ENCODE measurements at regions not wholly inside any gene's neighbourhood (a gene's known extent, or its start where the extent isn't known, plus 50 kb on each side); places are given as distances from the start of the nearest gene placed in this dataset.

- TF ChIP-seq CTCF (IDR thresholded peaks at IDR 0.05; ENCODE audit: control extremely low read depth, extremely low read depth), result no peak
- no peak overlapping the region for H3K9ac ChIP-seq (ENCODE audit: insufficient read depth in 1 of 2, low read length in 2 of 2)
- H3K27me3 ChIP-seq (ENCODE audit: control insufficient read depth in 3 of 3, insufficient read depth in 3 of 3, low read length in 2 of 3), result no peaks in the 10 kb centered on the region
- H3K27ac ChIP-seq (ENCODE audit: low read depth in 1 of 2, low read length in 1 of 2), result no peak overlapping the region
- H3K4me1 ChIP-seq (ENCODE audit: control insufficient read depth in 5 of 5, insufficient read depth in 5 of 5, low read length in 5 of 5), result no peaks in the 10 kb centered on the region
- peaks cover 0 to 2% (median 0%) of the 10 kb centered on the region in 4 donors for H3K9me3 ChIP-seq (ENCODE audit: control insufficient read depth in 4 of 4, insufficient read depth in 3 of 4, low read length in 3 of 4)
- no peak for DNase-seq
- ATAC-seq (ENCODE audit: insufficient read depth, low FRiP score), result no peak
- no peak overlapping the region for H3K4me3 ChIP-seq
- WGBS, 2 donors, result 1% methylated on average over 2 of the region's 2 CpGs
- no peaks in the 10 kb centered on the region for H3K36me3 ChIP-seq (ENCODE audit: control insufficient read depth in 4 of 4, insufficient read depth in 4 of 4, low read length in 4 of 4)
Measured at GRCh38 chr12:27875677-27876076, 95.6 kb upstream of the MANSC4 start.

GRCh38 chr12:27873010-27873409 is 93.0 kb upstream of the MANSC4 start:
- DNase-seq (no peak), ATAC-seq (ENCODE audit: insufficient read depth, low FRiP score) (no peak)
- no peak for TF ChIP-seq CTCF (IDR thresholded peaks at IDR 0.05; ENCODE audit: control extremely low read depth, extremely low read depth)
- H3K27ac ChIP-seq (ENCODE audit: low read depth in 1 of 2, low read length in 1 of 2), result no peak overlapping the region
- no peaks in the 10 kb centered on the region for H3K27me3 ChIP-seq (ENCODE audit: control insufficient read depth in 3 of 3, insufficient read depth in 3 of 3, low read length in 2 of 3)
- H3K36me3 ChIP-seq (ENCODE audit: control insufficient read depth in 4 of 4, insufficient read depth in 4 of 4, low read length in 4 of 4), result no peaks in the 10 kb centered on the region
- H3K4me3 ChIP-seq, result no peak overlapping the region
- no peaks in the 10 kb centered on the region for H3K9me3 ChIP-seq (ENCODE audit: control insufficient read depth in 4 of 4, insufficient read depth in 3 of 4, low read length in 3 of 4)
- no peaks in the 10 kb centered on the region for H3K4me1 ChIP-seq (ENCODE audit: control insufficient read depth in 5 of 5, insufficient read depth in 5 of 5, low read length in 5 of 5)
- H3K9ac ChIP-seq (ENCODE audit: insufficient read depth in 1 of 2, low read length in 2 of 2), result no peak overlapping the region
- WGBS, 2 donors, result 95 to 97% methylated on average over 6 of the region's 6 CpGs

- DNase-seq (no peak), ATAC-seq (ENCODE audit: insufficient read depth, low FRiP score) (no peak)
- Histone ChIP-seq H3K4me3 (no peak overlapping the region), H3K27ac (ENCODE audit: low read depth in 1 of 2, low read length in 1 of 2) (no peak overlapping the region), H3K27me3 (ENCODE audit: control insufficient read depth in 3 of 3, insufficient read depth in 3 of 3, low read length in 2 of 3) (no peaks in the 10 kb centered on the region), H3K4me1 (ENCODE audit: control insufficient read depth in 5 of 5, insufficient read depth in 5 of 5, low read length in 5 of 5) (no peaks in the 10 kb centered on the region), H3K36me3 (ENCODE audit: control insufficient read depth in 4 of 4, insufficient read depth in 4 of 4, low read length in 4 of 4) (no peaks in the 10 kb centered on the region), H3K9ac (ENCODE audit: insufficient read depth in 1 of 2, low read length in 2 of 2) (no peak overlapping the region), H3K9me3 (ENCODE audit: control insufficient read depth in 4 of 4, insufficient read depth in 3 of 4, low read length in 3 of 4) (no peaks in the 10 kb centered on the region)
- no peak for TF ChIP-seq CTCF (IDR thresholded peaks at IDR 0.05; ENCODE audit: control extremely low read depth, extremely low read depth)
- 82 to 88% methylated on average over 3 of the region's 3 CpGs for WGBS, 2 donors
Measured at GRCh38 chr12:27871946-27872345, 91.9 kb upstream of the MANSC4 start.

- DNase-seq (no peak), ATAC-seq (ENCODE audit: insufficient read depth, low FRiP score) (no peak)
- Histone ChIP-seq H3K9ac (ENCODE audit: insufficient read depth in 1 of 2, low read length in 2 of 2) (no peak overlapping the region), H3K36me3 (ENCODE audit: control insufficient read depth in 4 of 4, insufficient read depth in 4 of 4, low read length in 4 of 4) (no peaks in the 10 kb centered on the region), H3K9me3 (ENCODE audit: control insufficient read depth in 4 of 4, insufficient read depth in 3 of 4, low read length in 3 of 4) (no peaks in the 10 kb centered on the region), H3K27ac (ENCODE audit: low read depth in 1 of 2, low read length in 1 of 2) (no peak overlapping the region), H3K4me1 (ENCODE audit: control insufficient read depth in 5 of 5, insufficient read depth in 5 of 5, low read length in 5 of 5) (peaks cover 0 to 6% (median 0%) of the 10 kb centered on the region in 5 donors), H3K27me3 (ENCODE audit: control insufficient read depth in 3 of 3, insufficient read depth in 3 of 3, low read length in 2 of 3) (no peaks in the 10 kb centered on the region), H3K4me3 (no peak overlapping the region)
- WGBS, 2 donors, result 83 to 89% methylated on average over 4 of the region's 4 CpGs
- no peak for TF ChIP-seq CTCF (IDR thresholded peaks at IDR 0.05; ENCODE audit: control extremely low read depth, extremely low read depth)
Measured at GRCh38 chr12:27870939-27871338, 90.9 kb upstream of the MANSC4 start.
